CD4-positive, alpha-beta T cell treated with Interleukin-6 at 100 ng/mL for 8 hours (primary cell): ENCODE measurements at regions not wholly inside any gene's neighbourhood (a gene's known extent, or its start where the extent isn't known, plus 50 kb on each side); places are given as distances from the start of the nearest gene placed in this dataset.

Source experiments
- DNase-seq: peaks from one replicate; pipeline ENCODE4 v3.0.0-alpha.2; 2020; ENCODE audit warnings: mixed read lengths, low spot score

- DNase-seq = no peak
Measured at GRCh38 chrX:39953879-39954278, 143.9 kb downstream of the BCOR start.

DNA sequence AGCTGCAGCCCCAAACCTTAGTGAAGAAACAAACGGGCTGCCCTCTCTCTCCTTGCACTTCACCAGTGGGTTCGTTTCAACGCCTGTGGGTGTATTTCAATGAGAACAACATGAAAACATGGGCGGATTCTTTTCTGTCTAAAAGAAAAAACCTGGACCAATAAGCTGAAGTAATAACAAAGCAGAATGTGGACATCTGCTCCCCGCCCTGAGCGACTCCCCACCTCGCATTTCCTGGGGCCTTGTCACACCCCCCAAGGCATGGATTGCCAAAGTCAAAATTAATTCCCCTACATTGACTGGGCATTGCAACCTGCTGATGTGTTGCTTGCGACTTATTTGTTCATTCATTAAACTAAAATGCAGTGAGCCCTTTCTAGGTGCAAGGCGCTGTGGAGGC lies 142.9 kb downstream of the BCOR start:
- no peak for DNase-seq

DNA sequence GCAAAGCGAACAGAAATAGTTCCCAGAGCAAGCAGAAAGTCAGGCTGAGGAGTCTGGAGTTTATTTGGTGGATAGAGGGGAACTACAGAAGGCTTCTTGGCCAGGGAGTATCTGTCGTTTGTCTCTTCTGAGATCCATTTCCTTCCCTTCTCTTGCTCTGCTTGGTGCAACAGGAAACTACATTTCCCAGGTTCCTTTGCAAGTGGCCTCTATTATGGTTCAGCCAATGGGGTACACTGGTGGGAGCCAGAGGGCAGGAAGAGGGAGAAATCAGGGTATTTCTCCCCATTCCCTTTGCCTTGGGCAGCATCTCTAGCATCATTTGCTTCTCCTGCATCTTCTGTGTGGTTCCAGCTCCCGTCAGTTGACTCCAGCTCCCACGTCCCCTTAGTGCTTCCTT lies 142.1 kb downstream of the BCOR start:
- DNase-seq = no peak

- no peak for DNase-seq
Measured at GRCh38 chrX:39956803-39957394, 140.9 kb downstream of the BCOR start.

- no peak for DNase-seq
Measured at GRCh38 chrX:39957816-39958566, 139.8 kb downstream of the BCOR start.

DNA sequence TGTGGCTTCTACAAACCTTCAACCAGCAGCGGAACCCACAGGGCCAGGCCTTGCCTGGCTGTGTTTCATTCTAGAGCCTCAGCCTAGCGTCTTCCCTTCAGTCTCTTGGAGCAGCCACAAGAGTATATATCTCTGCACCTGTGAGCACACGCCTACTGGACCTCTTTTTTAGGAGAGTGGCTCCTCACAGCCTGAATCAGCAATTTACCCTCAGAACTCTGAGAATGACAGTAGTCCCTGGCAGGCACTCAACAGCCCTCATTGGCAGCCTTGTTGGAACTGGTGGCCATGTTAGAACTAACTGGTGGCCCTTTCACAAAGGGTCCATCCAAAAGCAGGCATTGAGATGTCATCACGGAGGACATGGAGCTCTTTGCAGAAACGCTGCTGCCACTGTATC lies 138.9 kb downstream of the BCOR start:
- DNase-seq = no peak

- no peak for DNase-seq
Measured at GRCh38 chrX:39960219-39960618, 137.5 kb downstream of the BCOR start.

DNA sequence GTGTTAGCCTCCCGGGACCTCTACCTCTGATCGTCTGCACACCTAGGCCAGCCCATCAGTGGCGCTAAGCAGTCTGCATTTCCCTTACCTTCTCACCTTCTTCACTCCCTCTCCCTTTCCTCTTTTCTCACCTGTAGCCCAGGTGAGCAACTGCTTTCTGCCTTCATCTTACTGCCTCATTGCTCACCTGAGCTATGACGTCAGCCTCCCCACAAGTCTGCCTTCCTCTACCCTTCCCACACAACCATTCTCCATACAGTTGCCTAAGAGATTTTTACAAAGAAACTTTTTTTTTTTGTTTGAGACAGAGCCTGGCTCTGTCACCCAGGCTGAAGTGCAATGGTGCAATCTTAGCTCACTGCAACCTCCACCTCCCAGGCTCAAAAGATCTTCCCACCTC lies 136.3 kb downstream of the BCOR start:
- DNase-seq = no peak

GRCh38 chrX:39965051-39965573 lies 132.6 kb downstream of the BCOR start:
- no peak for DNase-seq

- DNase-seq = no peak
Measured at GRCh38 chrX:39966176-39966575, 131.6 kb downstream of the BCOR start.

GRCh38 chrX:39967348-39967747 lies 130.4 kb downstream of the BCOR start:
- DNase-seq = no peak

DNA sequence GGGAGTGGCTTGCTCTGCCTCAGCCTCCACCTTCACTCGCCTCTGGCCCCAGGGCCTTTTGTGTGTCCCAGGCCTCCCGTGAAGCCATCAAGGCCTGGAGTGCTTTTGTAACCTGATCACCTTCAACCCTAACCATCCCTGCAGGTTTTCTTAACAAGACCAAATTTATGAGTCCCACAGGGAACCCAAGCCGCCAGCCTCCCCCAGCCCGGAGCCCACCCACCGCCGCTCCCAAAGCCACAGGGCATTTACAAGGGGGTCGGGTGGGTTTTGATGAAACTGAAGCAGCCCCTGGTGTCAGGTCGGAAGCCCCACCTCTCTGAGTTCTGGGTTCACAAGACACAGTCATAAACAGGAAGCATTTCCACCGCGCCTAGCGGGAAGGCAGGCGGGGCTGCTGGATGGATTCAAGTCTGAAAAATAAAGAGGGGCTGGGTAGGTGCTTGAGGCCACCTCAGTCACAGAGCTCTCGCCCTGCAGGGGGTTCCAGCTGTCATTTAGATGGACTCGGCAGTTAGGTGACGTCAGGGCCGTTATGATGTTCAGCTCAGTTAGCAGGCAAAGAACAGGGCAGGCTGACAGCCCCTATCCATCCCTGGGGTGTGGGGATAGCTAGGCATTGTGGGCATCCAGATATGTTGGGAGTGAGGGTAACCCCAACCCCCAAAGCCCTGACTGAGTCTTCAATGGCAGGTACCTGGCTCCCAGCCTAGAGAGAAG lies 128.5 kb downstream of the BCOR start:
- peak; percentile 45 for DNase-seq

DNA sequence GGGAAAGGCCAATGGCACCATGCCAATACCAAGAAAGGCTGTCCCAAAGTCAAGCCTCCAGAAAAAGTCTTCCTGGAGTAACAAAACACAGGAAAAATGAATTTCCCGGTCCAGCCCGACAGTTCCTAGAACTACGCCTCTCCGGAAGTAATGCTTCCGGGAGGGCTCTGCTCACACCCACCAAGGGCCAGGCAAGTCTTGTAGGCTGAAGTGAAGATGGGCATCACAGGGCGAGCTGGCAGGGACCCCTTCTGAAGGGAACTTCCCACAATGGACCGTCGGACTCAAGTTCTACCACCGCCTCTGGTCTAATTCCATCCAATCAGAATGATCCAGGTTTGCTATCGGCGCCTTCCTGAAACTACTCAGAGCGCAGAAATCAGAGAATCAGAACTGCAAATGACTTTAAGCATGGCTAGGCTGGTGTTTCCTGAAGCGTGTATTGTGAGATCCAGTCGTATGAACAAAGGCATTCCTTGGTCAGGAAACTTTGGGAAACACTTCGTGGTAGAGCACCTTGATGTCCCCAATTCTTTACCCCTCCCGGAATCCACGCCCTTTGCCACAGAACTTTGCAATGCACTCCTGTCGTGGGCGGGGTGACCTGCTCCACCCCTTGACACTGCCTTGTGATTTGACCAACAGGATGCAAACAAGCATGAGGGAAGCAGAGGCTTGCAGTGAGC lies 127.8 kb downstream of the BCOR start:
- DNase-seq = no peak

GRCh38 chrX:39971760-39972159 lies 126.0 kb downstream of the BCOR start:
- no peak for DNase-seq

DNA sequence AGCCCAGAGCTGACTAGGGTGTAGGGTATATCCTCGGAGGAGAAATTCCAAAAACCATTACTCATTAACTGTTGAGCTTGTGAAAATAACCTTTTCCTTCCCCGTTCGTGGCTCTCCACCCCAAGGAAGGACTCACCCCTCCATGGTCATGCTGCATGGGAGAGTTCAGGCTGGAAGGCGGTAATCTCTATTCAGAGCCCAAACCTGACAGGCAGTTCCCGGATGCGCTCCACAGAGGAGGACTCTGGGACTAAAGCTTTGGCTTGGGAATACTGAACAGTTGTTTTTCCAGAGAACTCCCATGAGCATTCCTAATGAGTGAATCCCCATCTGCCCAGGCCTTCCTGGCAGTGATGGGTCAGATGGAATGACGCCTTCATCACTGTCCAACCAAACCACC lies 125.4 kb downstream of the BCOR start:
- no peak for DNase-seq

DNA sequence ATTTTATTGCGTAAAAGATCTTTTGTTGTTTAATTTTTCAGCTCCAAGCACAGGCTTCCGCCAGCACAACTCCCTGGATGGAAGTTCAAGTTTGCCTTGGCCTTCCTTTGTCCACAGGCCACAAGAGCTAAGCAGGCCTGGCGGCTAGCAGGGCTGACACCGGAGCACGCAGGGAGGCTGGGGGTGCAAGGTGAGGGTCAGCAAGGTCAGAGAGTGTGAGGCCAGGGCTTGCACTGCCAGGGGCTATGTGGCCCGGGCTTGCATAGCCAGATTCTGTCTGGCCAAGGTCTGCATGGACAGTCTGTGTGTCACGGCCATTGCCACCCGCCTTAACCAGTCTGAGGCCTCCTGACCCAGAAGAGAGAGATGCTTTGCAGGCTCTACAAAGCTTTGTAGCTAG lies 123.9 kb downstream of the BCOR start:
- DNase-seq = no peak

DNA sequence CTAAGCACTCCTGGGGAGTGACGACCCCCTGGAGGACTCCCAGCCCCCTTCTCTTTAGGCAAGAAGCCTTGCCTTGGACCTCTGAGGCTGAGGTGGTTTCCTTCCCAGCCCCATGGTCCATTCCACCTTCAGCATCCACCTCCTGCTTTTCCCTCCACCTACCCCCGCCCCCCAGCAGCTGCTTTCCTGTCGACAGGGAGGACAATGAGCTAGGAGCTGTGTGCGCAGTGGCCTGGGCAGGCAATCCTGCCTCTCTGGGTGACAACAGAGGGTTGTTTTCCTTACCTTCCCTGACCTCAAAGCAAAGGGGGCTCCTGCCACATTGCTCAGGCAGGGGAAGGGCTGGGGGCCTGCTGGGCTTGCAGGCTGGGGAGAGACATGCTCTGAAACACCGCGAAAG lies 123.5 kb downstream of the BCOR start:
- no peak for DNase-seq

DNA sequence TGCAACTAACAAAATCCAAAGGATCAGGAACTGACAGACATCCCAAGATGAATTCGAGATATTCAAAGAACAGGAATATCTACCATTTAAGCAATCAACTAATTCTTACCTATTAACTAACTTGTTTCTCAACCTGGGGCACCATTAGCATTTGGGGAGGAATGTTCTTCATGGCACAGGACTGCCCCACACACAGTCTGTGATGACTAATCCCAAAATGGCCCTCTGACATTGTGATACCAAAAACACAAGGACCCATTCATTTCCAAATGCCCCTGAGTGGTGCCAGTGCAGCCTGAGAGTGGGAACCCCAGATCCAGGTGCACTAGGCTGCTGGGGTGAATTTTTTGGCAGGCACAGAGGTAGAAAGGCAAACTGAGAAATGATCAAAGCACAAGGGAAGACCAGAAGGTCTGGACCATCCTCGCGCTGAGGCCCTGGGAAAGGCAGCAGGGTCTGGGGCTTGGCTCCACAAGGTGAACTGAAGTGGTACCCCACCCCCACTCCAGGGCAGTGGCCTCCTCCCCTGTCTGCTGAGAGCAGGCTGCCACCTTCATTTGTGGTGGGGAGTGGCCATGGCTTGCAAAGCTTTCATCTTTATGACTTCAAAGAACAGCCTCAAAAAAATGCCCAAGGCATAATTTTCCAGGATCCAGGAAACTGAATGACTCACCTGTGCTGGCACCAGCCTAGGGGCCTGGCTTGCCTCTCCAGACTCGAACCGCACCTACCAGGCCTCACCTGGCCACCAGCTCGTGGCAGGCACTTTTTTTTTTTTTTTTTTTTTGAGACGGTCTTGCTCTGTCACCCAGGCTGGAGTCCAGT lies 122.4 kb downstream of the BCOR start:
- DNase-seq = no peak

DNA sequence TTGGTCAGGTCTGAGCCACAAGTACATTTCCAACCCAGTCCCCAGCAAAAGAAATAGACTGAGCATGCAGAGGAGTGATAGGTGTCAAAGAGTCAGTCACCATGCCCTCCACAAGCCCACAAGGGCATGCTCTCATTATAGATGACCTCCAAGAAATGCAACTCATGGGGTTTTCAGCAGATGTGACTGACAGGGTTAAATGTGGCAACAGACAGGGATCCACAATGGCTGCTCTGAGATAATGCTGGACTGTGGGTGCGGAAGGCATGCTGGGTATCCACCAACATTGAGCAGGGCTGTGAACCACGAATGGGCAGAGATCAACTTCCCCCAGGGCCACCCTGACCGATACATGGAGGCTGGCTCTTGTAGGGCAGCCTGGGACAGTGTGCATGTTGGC lies 115.8 kb downstream of the BCOR start:
- no peak for DNase-seq

DNA sequence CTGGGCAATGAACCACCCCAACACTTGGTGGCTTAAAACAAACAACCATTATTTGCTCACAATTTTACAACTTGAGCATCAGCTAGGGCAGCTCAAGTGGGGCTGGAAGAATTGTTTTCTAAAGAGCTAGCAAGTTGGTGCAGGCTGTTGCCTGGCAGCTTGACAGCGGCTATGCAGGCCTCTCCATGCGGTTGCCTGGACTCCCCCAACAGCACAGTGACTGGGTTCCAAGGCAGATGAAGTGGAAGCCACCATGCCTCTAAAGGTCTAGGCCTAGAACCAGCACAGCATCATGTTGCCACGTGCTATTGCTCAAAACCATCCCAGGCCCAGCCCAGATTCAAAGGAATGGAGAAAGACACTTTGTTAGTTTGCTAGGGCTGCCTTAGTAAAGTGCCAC lies 114.8 kb downstream of the BCOR start:
- no peak for DNase-seq

DNA sequence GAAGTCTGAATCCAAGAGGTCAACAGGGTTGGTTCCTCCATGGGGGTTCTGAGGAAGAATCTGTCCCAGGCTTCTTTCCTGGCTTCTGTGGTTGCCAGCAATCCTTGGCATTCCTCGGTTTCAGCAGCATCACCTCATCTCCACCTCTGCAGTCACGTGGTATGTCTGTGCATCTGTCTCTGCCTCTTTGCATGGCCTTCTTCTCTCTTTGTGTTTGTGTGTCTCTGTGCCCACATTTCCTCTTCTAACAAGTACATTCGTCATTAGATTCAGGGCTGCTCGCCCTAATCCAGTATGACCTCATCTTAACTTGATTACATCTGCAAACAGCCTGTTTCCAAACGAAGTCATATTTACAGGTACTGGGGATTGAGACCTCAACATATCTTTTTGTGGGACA lies 114.0 kb downstream of the BCOR start:
- DNase-seq = no peak
